Chondrocyte (in vitro differentiated cells): ENCODE measurements at regions not wholly inside any gene's neighbourhood (a gene's known extent, or its start where the extent isn't known, plus 50 kb on each side); places are given as distances from the start of the nearest gene placed in this dataset.
"Not testable (repeated sequence)": the region's sequence is repeated elsewhere in the genome, so short reads cannot be mapped to it uniquely, and the experiment has no call there.

Experiments used
- DNase-seq: peaks from one replicate; pipeline ENCODE4 v3.0.0; 2021; ENCODE audit warnings: mixed read lengths, low spot score
- H3K27ac Mint-ChIP-seq: one replicate; pipeline ENCODE4 v1.8.0; 2021; ENCODE audit warnings: mild to moderate bottlenecking, moderate library complexity, mixed read lengths; ENCODE audit not compliant: unreplicated experiment
- H3K27me3 Mint-ChIP-seq: 2 replicates; pipeline ENCODE4 v1.8.0; 2021; ENCODE audit warnings: low read depth, mixed read lengths
- H3K36me3 Mint-ChIP-seq: 2 replicates; pipeline ENCODE4 v1.8.0; 2021; ENCODE audit warnings: low read depth, mixed read lengths
- H3K4me1 Mint-ChIP-seq: 2 replicates; pipeline ENCODE4 v1.8.0; 2021; ENCODE audit warnings: low read depth, mild to moderate bottlenecking, mixed read lengths
- H3K4me3 Mint-ChIP-seq: one replicate; pipeline ENCODE4 v1.8.0; 2021; ENCODE audit warnings: mild to moderate bottlenecking, moderate library complexity, mixed read lengths; ENCODE audit not compliant: unreplicated experiment
- H3K9me3 Mint-ChIP-seq: 2 replicates; pipeline ENCODE4 v1.8.0; 2021; ENCODE audit warnings: low read depth, mixed read lengths
- TF ChIP-seq, protein P1 (sequence below): fragments of 200-600 bp; sonication (generic); IDR thresholded peaks from 2 replicates; pipeline ENCODE4 v1.5.0; 2021; ENCODE audit warnings: antibody characterized with exemption, mild to moderate bottlenecking, moderate library complexity

DNA sequence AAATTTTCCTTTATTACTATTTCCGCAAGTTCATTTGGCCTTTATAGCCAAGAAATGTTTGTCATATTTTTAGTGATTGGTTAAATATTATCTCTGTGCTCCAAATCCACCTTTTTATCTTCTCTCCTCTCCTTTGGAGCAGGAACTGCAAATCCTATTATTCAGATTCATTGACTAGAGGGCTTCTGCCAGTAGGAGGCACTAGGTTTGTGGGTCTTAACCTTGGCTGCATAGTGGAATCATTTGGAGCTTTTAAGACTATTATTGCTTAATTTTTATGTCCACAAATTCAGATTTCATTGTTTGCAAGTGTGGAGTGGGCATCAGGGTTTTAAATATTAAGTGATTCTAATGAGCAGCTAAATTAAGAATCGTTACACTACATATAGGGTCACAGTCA, 75.3 kb upstream of the SYT10 start:
- Mint-ChIP-seq H3K27me3 (no peaks in the 10 kb centered on the region), H3K4me1 (no peaks in the 10 kb centered on the region), H3K27ac (no peak overlapping the region), H3K36me3 (no peaks in the 10 kb centered on the region), H3K9me3 (no peaks in the 10 kb centered on the region), H3K4me3 (no peak overlapping the region)
- TF ChIP-seq, protein P1, sequence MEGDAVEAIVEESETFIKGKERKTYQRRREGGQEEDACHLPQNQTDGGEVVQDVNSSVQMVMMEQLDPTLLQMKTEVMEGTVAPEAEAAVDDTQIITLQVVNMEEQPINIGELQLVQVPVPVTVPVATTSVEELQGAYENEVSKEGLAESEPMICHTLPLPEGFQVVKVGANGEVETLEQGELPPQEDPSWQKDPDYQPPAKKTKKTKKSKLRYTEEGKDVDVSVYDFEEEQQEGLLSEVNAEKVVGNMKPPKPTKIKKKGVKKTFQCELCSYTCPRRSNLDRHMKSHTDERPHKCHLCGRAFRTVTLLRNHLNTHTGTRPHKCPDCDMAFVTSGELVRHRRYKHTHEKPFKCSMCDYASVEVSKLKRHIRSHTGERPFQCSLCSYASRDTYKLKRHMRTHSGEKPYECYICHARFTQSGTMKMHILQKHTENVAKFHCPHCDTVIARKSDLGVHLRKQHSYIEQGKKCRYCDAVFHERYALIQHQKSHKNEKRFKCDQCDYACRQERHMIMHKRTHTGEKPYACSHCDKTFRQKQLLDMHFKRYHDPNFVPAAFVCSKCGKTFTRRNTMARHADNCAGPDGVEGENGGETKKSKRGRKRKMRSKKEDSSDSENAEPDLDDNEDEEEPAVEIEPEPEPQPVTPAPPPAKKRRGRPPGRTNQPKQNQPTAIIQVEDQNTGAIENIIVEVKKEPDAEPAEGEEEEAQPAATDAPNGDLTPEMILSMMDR = no peak
- no peak for DNase-seq

DNA sequence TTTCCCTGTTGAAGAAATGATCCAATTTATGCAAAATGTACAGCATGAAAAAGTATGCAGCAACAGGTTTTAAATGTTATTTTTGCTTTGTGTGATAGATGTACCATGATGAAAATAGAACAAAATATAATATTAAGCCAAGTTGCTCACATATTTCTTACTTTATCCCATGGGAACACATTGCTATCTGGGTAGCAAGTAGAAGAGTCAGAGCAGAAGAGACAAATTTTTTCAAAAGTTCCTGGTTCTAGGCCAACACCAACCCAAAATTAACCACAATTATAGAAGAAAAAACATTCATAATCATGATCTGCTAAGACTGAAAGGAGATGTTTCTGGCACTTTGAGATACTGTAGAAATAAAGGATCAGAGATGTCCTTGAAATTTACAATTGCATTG, 79.9 kb upstream of the SYT10 start:
- TF ChIP-seq, protein P1 = no peak
- no peak for DNase-seq
- Mint-ChIP-seq H3K4me1 (no peaks in the 10 kb centered on the region), H3K27ac (no peak overlapping the region), H3K36me3 (no peaks in the 10 kb centered on the region), H3K9me3 (peaks cover 10% of the 10 kb centered on the region), H3K4me3 (no peak overlapping the region), H3K27me3 (peaks cover 2% of the 10 kb centered on the region)

DNA sequence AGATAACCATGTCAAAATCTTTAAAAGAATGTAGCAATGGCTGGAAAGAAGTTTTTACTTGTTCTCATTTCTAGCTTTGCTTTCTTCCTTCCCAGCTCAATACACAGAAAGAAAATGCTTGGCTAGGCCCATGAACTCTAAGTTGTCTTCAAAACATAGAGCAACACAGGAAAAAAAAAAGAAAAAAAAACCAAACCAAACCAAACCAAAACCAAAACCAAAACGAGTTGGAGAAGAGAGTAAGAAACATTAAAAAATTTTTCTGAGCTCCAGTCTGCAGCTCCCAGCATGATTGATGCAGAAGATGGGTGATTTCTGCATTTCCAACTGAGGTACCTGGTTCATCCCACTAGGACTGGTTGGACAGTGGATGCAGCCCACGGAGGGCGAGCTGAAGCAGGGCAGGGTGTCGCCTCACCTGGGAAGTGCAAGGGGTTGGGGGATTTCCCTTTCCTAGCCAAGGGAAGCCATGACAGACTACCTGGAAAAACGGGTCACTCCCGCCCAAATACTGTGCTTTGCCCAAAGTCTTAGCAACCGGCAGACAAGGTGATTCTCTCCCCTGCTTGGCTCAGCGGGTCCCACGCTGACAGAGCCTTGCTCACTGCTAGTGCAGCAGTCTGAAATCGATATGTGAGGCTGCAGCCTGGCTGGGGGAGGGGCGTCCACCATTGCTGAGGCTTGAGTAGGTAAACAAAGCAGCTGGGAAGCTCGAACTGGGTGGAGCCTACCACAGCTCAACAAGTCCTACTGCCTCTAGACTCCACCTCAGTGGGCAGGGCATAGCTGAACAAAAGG, 81.1 kb upstream of the SYT10 start:
- H3K9me3 Mint-ChIP-seq = peaks cover 20% of the 10 kb centered on the region
- not testable (repeated sequence) for H3K27ac Mint-ChIP-seq, H3K27me3 Mint-ChIP-seq, DNase-seq, H3K4me1 Mint-ChIP-seq, H3K36me3 Mint-ChIP-seq, H3K4me3 Mint-ChIP-seq

DNA sequence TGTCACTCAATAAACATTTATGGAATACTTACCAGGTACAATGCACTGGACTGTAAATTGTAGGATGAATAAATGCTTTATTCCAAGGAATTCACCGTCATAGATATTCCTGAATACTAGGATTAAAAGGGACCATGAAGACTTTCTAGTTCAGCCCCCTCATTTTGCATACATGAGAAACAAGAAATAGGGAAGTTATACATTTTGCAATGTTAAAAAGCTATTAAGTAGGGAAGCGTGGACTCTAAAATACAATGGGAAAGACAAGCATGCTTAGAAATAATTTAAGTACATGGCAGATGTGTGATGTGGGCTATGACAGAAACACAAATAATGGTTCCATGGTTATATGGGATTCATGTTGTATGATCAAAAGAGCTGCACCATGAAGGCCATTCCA, 89.4 kb upstream of the SYT10 start:
- Mint-ChIP-seq H3K4me1 (no peaks in the 10 kb centered on the region), H3K36me3 (no peaks in the 10 kb centered on the region), H3K9me3 (peaks cover 15% of the 10 kb centered on the region), H3K27me3 (no peaks in the 10 kb centered on the region), H3K27ac (no peak overlapping the region), H3K4me3 (no peak overlapping the region)
- TF ChIP-seq, protein P1 = no peak
- no peak for DNase-seq

DNA sequence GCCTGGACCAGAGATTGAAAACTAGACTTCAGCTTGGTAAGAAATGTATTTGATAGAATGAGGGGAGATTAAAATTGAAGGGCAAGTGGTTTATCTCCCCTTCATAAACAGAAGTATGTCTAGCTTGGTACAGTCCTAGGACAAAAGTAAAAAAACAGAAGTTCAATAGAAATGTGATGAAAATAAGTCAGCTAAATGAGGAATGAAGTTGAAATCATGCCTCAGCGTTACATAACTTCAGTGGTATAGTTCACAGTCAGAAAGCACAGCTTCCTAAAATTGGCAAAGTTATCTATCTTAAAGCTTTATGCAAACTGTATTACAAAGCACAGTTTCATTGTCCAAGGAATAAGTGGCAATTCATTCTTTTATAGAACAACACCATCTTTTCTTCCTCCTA, 90.2 kb upstream of the SYT10 start:
- TF ChIP-seq, protein P1 = no peak
- Mint-ChIP-seq H3K4me3 (no peak overlapping the region), H3K9me3 (peaks cover 11% of the 10 kb centered on the region), H3K4me1 (no peaks in the 10 kb centered on the region), H3K27me3 (no peaks in the 10 kb centered on the region), H3K27ac (no peak overlapping the region), H3K36me3 (no peaks in the 10 kb centered on the region)
- no peak for DNase-seq

DNA sequence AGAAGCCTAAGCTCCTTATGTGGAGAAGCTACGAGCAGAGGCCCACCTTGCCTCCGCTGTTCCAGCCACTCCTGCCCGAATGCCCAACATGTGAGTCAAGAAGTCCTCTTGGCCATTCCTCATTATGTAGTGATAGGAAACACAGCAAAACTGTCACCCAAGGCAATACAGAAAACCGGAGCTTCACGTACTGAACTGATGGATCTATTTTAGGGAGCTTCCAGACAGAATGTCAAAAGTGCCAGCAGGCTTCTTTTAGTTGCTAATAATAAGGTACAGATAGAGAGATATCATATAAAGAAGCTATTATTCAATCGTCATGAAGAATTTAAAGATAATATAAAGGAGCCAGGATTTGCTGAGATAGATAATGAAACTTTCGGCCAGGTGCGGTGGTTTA, 91.6 kb upstream of the SYT10 start:
- H3K4me3 Mint-ChIP-seq = no peak overlapping the region
- no peak for DNase-seq
- TF ChIP-seq, protein P1 = no peak
- no peak overlapping the region for H3K27ac Mint-ChIP-seq
- no peaks in the 10 kb centered on the region for H3K27me3 Mint-ChIP-seq
- H3K4me1 Mint-ChIP-seq = no peaks in the 10 kb centered on the region
- H3K36me3 Mint-ChIP-seq = no peaks in the 10 kb centered on the region
- no peaks in the 10 kb centered on the region for H3K9me3 Mint-ChIP-seq
